Fibroblast of the aortic adventitia (primary cell): ENCODE measurements at regions not wholly inside any gene's neighbourhood (a gene's known extent, or its start where the extent isn't known, plus 50 kb on each side); places are given as distances from the start of the nearest gene placed in this dataset.

Experiments used
- DNase-seq: peaks from one replicate; pipeline ENCODE4 v3.0.0-alpha.2; 2010; ENCODE audit warnings: low read depth
- H3K4me3 ChIP-seq: 2 replicates; pipeline ENCODE4 v1.5.1; 2011; ENCODE audit warnings: low read depth, mild to moderate bottlenecking, control low read depth, low read length, moderate library complexity
- TF ChIP-seq, protein P1 (sequence below): IDR thresholded peaks from 2 replicates; pipeline ENCODE4 v1.5.1; 2011; ENCODE audit warnings: mild to moderate bottlenecking, low read length, control low read depth, inconsistent platforms; ENCODE audit not compliant: insufficient read depth

DNA sequence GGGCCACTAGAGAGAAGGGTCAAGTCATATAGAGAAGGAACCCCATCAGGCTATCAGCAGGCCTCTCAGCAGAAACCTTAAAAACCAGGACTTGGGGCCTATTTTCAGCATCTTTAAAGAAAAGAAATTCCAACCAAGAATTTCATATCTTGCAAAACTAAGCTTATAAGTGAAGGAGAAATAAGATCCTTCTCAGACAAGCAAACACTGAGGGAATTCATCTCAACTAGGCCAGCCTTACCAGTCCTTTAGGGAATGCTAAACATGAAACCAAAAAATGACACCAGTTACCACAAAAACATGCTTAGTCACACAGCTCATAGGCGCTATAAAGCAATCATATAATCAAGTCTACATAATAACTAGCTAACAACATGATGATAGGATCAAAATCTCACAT lies 407.1 kb downstream of the LRRC70 start:
- H3K4me3 ChIP-seq: no peak overlapping the region
- DNase-seq: no peak
- TF ChIP-seq, protein P1, sequence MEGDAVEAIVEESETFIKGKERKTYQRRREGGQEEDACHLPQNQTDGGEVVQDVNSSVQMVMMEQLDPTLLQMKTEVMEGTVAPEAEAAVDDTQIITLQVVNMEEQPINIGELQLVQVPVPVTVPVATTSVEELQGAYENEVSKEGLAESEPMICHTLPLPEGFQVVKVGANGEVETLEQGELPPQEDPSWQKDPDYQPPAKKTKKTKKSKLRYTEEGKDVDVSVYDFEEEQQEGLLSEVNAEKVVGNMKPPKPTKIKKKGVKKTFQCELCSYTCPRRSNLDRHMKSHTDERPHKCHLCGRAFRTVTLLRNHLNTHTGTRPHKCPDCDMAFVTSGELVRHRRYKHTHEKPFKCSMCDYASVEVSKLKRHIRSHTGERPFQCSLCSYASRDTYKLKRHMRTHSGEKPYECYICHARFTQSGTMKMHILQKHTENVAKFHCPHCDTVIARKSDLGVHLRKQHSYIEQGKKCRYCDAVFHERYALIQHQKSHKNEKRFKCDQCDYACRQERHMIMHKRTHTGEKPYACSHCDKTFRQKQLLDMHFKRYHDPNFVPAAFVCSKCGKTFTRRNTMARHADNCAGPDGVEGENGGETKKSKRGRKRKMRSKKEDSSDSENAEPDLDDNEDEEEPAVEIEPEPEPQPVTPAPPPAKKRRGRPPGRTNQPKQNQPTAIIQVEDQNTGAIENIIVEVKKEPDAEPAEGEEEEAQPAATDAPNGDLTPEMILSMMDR: no peak

DNA sequence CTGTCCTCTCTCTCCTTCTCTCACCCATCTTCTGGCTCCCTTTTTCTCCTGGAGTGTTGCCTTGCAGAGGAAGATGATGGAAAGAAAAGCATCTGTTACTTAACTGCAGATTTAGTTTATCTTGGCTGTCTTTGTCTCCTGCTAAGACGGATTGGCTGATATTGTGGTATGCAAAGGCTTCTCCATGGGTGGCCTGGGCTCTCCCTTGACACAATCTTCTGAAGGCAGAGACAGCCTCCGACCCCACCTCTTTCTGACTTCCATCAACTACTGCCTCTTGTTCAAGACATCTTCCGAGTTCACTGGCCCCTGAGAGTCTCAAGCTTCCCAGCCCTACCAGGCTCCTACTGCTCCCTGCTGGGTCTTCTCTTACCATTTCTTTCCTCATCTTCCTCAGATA lies 403.7 kb downstream of the LRRC70 start:
- DNase-seq: no peak
- TF ChIP-seq, protein P1: no peak
- no peak overlapping the region for H3K4me3 ChIP-seq

DNA sequence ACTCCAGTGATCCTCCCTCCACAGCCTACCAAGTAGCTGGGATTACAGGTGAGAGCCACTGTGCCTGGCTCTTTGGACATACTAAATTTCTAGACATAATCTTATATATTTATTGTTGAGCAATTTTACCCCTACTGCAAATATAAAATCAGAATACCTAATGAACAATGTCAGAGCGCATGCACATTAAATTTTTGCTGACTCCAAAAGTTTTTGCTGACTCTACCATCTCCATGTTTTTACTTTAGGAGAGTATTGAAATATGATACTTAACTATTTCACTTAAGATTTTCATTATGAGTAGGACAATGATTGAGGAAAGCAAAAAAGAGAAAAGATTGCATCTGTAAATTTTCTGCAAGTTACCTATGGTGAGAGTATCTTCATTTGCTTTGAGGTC lies 402.3 kb downstream of the LRRC70 start:
- TF ChIP-seq, protein P1: no peak
- no peak overlapping the region for H3K4me3 ChIP-seq
- DNase-seq: no peak

DNA sequence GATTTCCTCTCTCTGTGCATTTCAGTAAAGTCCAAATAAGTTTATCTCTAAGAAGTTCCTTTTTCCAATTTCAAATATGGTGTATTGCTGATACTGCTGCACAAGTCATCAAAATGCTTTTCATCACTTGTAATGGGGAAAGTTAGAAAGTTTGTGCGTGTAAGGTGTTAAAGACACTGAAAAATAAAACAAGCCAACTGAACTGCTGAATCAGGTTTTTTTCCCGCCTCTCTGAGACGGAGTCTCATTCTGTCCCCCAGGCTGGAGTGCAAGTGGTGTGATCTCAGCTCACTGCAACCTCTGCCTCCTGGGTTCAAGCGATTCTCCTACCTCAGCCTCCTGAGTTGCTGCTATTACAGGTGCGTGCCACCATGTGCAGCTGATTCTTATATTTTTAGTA lies 400.9 kb downstream of the LRRC70 start:
- DNase-seq: no peak
- TF ChIP-seq, protein P1: no peak
- H3K4me3 ChIP-seq: no peak overlapping the region

DNA sequence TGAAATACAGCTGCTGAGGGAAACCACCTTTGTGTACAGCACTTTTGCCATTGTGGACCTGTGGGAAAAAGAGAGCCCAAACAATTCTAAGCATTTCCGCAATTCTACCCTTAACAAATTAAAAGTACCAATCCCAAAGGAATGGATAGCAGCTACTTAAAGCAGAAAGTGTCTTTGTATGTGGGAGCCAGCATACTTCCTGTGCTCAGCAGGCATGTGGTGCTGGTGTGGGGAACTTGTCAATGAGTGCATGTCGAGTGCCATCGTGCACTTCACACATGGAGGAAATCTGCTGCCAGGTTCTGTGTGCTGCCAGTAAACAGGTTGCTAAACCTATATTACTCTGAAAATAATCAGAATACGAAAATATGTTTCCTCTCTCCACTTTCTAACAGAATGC lies 399.0 kb downstream of the LRRC70 start:
- no peak for DNase-seq
- TF ChIP-seq, protein P1: no peak
- H3K4me3 ChIP-seq: no peak overlapping the region

DNA sequence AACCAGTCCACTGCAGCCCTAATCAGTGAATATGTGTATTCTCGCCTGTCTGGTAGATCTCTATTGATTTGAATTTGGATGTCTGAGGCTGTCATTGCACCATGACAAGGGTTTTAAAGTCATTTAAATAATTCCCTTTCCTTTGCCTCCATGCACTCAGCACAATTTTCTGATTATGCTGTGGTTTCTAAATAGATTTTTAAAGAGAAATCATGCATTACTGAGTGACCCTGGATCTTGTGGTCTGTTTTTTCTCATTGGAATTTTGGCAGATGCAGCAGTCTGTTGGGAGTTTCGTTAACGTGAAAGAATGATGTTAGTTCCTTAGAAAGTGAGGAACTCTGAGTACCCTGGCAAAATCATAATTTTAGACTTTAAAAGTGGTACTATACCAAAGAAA lies 396.0 kb downstream of the LRRC70 start:
- no peak for DNase-seq
- no peak overlapping the region for H3K4me3 ChIP-seq
- TF ChIP-seq, protein P1: no peak

DNA sequence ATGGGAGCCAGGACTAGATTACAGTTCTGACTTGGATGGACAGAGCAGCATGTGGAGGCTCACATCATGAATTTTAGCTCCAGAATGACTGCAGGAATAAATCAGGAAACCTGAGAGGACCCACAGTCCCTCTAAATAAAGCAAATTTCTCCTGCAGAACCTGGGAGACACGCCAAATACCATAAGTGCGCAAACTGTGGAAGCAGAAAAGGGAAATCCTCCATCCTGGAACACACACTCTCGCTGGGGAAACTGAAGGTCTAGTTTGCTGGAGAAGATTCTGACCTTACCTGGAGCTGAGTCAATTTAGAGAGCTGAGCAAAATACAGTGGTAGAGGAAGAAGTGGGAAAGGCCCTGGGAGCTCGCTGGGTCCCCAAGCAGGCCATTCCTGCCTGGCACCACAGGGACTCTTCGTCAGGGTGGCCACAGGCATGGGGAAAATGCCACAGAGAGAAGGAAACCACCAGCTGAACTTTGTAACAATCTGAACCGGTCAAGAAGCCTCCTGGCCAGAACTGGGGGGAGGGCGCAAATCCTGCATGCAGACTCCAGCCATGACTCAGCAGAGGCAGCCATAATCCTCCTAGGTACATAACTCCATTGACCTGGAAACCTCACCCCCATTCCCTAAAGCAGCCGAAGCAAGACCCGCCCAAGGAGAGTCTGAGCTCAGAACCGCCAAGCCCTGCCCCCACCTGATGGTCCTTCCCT lies 390.9 kb downstream of the LRRC70 start:
- no peak overlapping the region for H3K4me3 ChIP-seq
- no peak for DNase-seq
- TF ChIP-seq, protein P1: no peak
